ENCODE measurements at regions not wholly inside any gene's neighbourhood (a gene's known extent, or its start where the extent isn't known, plus 50 kb on each side); places are given as distances from the start of the nearest gene placed in this dataset.

DNA sequence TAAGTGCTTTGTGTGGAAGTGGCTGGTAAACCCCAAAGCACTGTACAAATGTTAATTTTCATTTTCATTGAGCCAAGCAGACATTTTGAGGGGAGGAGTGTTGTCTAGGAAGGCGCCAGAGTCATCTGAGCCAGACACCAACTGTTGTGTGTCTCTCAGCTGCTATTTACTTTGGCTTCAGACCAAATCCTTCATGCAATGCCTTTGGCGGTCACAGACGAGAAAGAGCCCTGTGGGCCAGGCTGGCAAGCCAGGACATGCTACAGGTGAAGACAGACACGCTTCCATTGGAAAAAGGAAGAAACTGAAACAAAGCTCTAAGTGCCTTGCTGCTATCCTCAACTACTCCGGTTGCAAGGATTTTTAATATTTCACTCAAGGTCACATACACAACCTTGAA, 115.4 kb upstream of the CDC42EP3 start:
- TF ChIP-seq POLR2A (IDR thresholded peaks at IDR 0.05; ENCODE audit: low read depth, low read length) (no peak), POLR2AphosphoS5 (IDR thresholded peaks at IDR 0.05; ENCODE audit: low read depth, low read length) (no peak), TAF1 (IDR thresholded peaks at IDR 0.05; ENCODE audit: low read depth, low read length) (no peak), SPI1 (IDR thresholded peaks at IDR 0.05; ENCODE audit: low read depth, low read length) (no peak)

Data from GM12891 (cell line).